WI38 (cell line): ENCODE measurements at regions not wholly inside any gene's neighbourhood (a gene's known extent, or its start where the extent isn't known, plus 50 kb on each side); places are given as distances from the start of the nearest gene placed in this dataset.

ENCODE experiments used
- H3K4me3 ChIP-seq: 2 replicates; pipeline ENCODE4 v1.5.1; 2011; ENCODE audit warnings: low read depth, mild to moderate bottlenecking, control low read depth, low read length
- TF ChIP-seq, protein P1 (sequence below): IDR thresholded peaks from 2 replicates; pipeline ENCODE4 v1.5.1; 2012; ENCODE audit warnings: low read depth, mild to moderate bottlenecking, control low read depth, low read length

DNA sequence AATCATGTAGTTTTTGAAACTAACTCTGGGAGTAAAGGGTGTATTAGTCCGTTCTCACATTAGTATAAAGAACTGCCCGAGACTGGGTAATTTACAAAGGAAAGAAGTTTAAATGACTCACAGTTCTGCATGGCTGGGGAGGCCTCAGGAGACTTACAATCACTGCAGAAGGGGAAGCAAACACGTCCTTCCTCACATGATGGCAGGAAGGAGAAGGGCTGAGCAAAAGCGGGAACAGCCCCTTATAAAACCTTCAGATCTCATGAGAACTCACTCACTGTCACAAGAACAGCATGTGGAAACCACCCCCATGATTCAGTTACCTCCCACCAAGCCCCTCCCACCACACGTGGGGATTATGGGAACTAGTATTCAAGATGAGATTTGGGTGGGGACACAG lies 256.5 kb upstream of the TNRC6C start:
- TF ChIP-seq, protein P1, sequence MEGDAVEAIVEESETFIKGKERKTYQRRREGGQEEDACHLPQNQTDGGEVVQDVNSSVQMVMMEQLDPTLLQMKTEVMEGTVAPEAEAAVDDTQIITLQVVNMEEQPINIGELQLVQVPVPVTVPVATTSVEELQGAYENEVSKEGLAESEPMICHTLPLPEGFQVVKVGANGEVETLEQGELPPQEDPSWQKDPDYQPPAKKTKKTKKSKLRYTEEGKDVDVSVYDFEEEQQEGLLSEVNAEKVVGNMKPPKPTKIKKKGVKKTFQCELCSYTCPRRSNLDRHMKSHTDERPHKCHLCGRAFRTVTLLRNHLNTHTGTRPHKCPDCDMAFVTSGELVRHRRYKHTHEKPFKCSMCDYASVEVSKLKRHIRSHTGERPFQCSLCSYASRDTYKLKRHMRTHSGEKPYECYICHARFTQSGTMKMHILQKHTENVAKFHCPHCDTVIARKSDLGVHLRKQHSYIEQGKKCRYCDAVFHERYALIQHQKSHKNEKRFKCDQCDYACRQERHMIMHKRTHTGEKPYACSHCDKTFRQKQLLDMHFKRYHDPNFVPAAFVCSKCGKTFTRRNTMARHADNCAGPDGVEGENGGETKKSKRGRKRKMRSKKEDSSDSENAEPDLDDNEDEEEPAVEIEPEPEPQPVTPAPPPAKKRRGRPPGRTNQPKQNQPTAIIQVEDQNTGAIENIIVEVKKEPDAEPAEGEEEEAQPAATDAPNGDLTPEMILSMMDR: no peak
- H3K4me3 ChIP-seq: no peak overlapping the region

DNA sequence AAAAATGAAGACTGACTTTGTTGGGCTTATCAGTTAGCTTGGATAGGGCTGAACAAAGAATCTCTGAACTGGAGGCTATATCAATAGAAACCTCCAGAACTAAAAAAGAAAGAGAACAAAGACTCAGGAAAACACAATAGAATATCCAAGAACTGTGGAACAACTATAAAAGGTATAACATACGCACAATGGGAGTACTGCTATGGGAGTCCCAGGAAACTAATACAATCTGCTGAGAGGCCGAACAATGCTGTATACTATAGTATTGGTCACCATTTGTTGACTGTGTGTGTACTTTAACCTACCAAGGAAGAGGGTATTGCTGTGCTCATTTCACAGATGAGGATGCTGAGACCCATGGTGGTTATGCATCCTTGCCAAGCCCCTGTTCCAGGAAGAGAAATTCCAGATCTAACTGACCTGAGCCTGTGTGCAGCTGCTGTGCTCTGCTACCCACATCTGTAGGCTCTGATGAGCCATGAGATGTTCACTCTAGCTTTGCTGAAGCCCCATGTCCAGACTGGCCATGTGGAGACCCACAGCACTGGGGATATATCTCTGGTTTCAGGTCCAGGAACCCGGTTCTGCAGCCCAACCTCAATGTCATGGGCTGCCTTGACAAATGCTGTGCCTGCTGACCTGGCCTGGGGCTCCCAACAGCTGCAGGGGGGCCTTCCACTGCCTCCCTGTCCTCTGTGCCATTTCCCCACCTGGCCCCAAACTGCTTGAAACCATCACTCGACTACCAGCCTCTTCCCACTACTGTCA lies 254.3 kb upstream of the TNRC6C start:
- TF ChIP-seq, protein P1: no peak
- no peak overlapping the region for H3K4me3 ChIP-seq

DNA sequence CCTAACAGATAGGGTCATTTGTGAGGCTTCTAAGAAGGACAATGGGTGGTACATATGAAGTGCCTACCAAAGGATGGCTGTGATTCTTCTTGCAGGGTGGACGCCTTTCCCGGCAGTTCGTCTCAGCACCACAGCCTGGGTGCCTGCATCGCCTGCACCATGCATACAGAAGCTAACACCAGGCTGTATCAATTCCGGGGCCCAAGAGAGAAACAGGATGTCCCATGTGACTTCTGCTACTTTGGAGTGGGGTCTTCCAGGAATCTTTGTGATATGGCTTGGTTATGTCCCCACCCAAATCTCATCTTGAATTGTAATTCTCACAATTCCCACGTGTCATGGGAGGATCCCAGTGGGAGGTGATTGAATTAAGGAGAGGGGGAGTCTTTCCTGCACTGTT lies 251.6 kb upstream of the TNRC6C start:
- no peak overlapping the region for H3K4me3 ChIP-seq
- TF ChIP-seq, protein P1: no peak

DNA sequence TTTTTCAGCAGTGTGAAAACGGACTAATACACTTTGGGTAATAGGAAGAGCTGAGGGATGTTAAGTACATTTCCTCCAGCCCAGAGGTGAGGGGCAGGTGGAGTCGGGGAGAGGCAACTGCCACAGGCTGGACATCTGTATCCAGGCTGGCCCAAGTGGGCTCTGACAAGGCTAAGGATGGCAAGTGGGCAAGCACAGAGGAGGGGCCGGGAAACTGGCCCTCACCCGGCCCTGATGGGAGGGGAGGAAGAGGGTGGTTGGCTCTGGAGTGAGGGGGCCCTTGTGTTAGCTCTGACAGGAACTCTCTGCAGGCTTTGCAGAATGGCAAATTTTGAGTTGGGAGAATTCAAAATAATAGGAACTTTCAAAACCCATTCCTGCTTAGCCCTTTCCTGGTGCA lies 251.0 kb upstream of the TNRC6C start:
- TF ChIP-seq, protein P1: no peak
- no peak overlapping the region for H3K4me3 ChIP-seq

DNA sequence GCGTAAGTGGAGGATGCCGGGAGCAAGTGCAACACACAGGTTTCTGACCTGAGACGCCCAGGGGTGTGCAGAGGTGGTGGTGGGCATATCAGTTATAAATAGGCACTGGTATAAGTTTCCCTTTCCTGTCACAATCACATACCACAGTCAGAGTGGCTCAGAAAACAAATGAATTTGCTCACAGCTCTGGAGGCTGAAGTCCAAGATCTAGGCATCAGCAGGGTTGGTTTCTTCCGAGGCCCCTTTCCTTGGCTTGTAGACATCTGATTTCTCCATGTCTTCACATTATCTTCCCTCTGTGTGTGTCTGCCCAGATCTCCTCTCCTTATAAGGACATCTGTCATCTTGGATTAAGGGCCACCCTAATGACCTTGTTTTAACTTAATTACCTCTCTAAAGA lies 250.5 kb upstream of the TNRC6C start:
- no peak overlapping the region for H3K4me3 ChIP-seq
- TF ChIP-seq, protein P1: no peak

DNA sequence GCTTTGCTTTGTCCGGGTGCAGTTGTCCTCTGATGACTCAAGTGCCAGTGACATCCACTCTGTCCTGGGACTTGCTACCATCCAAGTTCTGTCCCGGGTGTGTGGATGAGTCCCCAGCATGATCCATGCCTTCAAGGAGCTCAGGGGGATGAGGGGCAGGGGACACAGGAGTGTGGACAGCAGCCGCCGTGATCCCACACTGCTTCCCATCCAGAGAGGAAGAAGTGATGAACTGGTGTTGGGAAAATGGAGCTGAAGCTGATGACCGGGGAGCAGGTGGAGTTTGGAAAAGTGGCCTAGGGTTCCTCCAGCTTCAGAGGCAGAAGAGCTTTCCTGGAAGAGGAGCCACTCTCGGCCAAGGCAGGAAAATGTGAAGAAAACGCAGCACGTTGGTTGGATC lies 249.6 kb upstream of the TNRC6C start:
- no peak overlapping the region for H3K4me3 ChIP-seq
- TF ChIP-seq, protein P1: no peak

DNA sequence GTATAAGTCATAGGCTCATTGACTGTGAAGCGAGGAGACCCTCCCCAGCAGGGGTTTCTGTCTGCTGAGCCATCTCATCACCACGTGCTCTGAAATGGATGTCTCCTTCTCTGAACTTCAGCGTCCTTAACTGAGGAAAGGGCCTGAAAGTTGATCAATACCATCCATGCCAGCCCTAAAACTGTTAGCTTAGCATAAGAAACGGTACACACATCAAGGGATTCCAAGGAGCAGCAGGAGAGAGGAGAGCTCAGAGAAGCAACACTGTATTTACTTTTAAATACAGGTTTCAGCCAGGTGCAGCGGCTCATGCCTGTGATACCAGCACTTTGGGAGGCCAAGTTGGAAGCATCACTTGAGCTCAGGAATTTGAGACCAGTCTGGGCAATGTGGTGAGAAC lies 248.9 kb upstream of the TNRC6C start:
- TF ChIP-seq, protein P1: no peak

More for the DNA sequence above, 248.9 kb upstream of the TNRC6C start:
- no peak overlapping the region for H3K4me3 ChIP-seq
